NT2/D1 (cell line): ENCODE measurements at regions not wholly inside any gene's neighbourhood (a gene's known extent, or its start where the extent isn't known, plus 50 kb on each side); places are given as distances from the start of the nearest gene placed in this dataset.

ENCODE experiments used
- SUZ12 ChIP-seq: IDR thresholded peaks from 2 replicates; pipeline ENCODE4 v1.6.1; 2011; ENCODE audit not compliant: insufficient read length, insufficient read depth; ENCODE audit errors: extremely low read depth
- ZNF274 ChIP-seq: IDR thresholded peaks from 2 replicates; pipeline ENCODE4 v1.6.1; 2011; ENCODE audit warnings: mild to moderate bottlenecking, low read depth, low read length

GRCh38 chr11:121706884-121707420 is 254.2 kb upstream of the SORL1-AS1 start:
- TF ChIP-seq ZNF274 (no peak), SUZ12 (no peak)
